Large intestine (tissue), 3 donors: ENCODE measurements at regions not wholly inside any gene's neighbourhood (a gene's known extent, or its start where the extent isn't known, plus 50 kb on each side); places are given as distances from the start of the nearest gene placed in this dataset.

Experiments used
- DNase-seq, 2 donors: peaks; one replicate each; pipeline versions ENCODE4 v3.0.0 to v3.0.0-alpha.2; 2013
- H3K27ac ChIP-seq: one replicate; pipeline ENCODE4 v1.5.1; 2013; ENCODE audit warnings: low read length
- H3K27me3 ChIP-seq: 2 replicates; pipeline ENCODE4 v1.6.1; 2013; ENCODE audit warnings: low read length; ENCODE audit not compliant: control insufficient read depth, insufficient read depth
- H3K36me3 ChIP-seq: 2 replicates; pipeline ENCODE4 v1.6.1; 2013; ENCODE audit warnings: low read length; ENCODE audit not compliant: control insufficient read depth, insufficient read depth
- H3K4me1 ChIP-seq: one replicate; pipeline ENCODE4 v1.6.1; 2013; ENCODE audit warnings: low read length; ENCODE audit not compliant: control insufficient read depth, insufficient read depth
- H3K4me3 ChIP-seq: one replicate; pipeline ENCODE4 v1.5.1; 2013; ENCODE audit warnings: low read length
- H3K9me3 ChIP-seq: one replicate; pipeline ENCODE4 v1.6.1; 2013; ENCODE audit warnings: mild to moderate bottlenecking, low read depth, low read length, moderate library complexity; ENCODE audit not compliant: control insufficient read depth
- WGBS: methylation state at CpG from one replicate; pipeline ENCODE4 v1.1.5; 2013; ENCODE audit warnings: low lambda C conversion rate; ENCODE audit not compliant: insufficient coverage; 5-methylcytosine and 5-hydroxymethylcytosine counted together

GRCh38 chr12:77746096-77746495 is 84.6 kb upstream of the NAV3 start:
- no peak overlapping the region for H3K4me3 ChIP-seq
- no peaks in the 10 kb centered on the region for H3K9me3 ChIP-seq
- peak; percentile 26 to 63 for DNase-seq
- WGBS: no CpG with 5 or more reads among the region's 3 CpGs
- H3K36me3 ChIP-seq: no peaks in the 10 kb centered on the region
- H3K27me3 ChIP-seq: no peaks in the 10 kb centered on the region
- H3K27ac ChIP-seq: no peak overlapping the region
- H3K4me1 ChIP-seq: no peaks in the 10 kb centered on the region

- no peak overlapping the region for H3K4me3 ChIP-seq
Observed at GRCh38 chr12:77745624-77746023, 85.1 kb upstream of the NAV3 start.

GRCh38 chr12:77742631-77743030 is 88.1 kb upstream of the NAV3 start:
- WGBS: 67% methylated on average over 1 of the region's 1 CpG
- H3K27me3 ChIP-seq: no peaks in the 10 kb centered on the region
- no peak for DNase-seq
- no peaks in the 10 kb centered on the region for H3K36me3 ChIP-seq
- no peak overlapping the region for H3K4me3 ChIP-seq
- no peaks in the 10 kb centered on the region for H3K4me1 ChIP-seq
- H3K27ac ChIP-seq: no peak overlapping the region
- H3K9me3 ChIP-seq: no peaks in the 10 kb centered on the region

More at GRCh38 chr12:77745624-77746023, 85.1 kb upstream of the NAV3 start:
- DNase-seq: no peak
- H3K4me1 ChIP-seq: no peaks in the 10 kb centered on the region
- no peaks in the 10 kb centered on the region for H3K9me3 ChIP-seq
- no peaks in the 10 kb centered on the region for H3K27me3 ChIP-seq
- no CpG with 5 or more reads among the region's 1 CpG for WGBS
- H3K36me3 ChIP-seq: no peaks in the 10 kb centered on the region
- no peak overlapping the region for H3K27ac ChIP-seq

GRCh38 chr12:77741974-77742517 is 88.6 kb upstream of the NAV3 start:
- H3K9me3 ChIP-seq: no peaks in the 10 kb centered on the region
- H3K4me1 ChIP-seq: no peaks in the 10 kb centered on the region
- H3K36me3 ChIP-seq: no peaks in the 10 kb centered on the region
- 89% methylated on average over 1 of the region's 1 CpG for WGBS
- no peak for DNase-seq
- H3K27ac ChIP-seq: no peak overlapping the region
- no peak overlapping the region for H3K4me3 ChIP-seq
- H3K27me3 ChIP-seq: no peaks in the 10 kb centered on the region

GRCh38 chr12:77736219-77736965 is 94.3 kb upstream of the NAV3 start:
- H3K4me1 ChIP-seq: no peaks in the 10 kb centered on the region
- no peaks in the 10 kb centered on the region for H3K27me3 ChIP-seq
- no peaks in the 10 kb centered on the region for H3K36me3 ChIP-seq
- no peak for DNase-seq
- H3K27ac ChIP-seq: no peak overlapping the region
- no CpG with 5 or more reads among the region's 6 CpGs for WGBS
- H3K9me3 ChIP-seq: no peaks in the 10 kb centered on the region
- H3K4me3 ChIP-seq: no peak overlapping the region

- Histone ChIP-seq H3K27ac (no peak overlapping the region), H3K4me1 (no peaks in the 10 kb centered on the region), H3K4me3 (no peak overlapping the region), H3K27me3 (no peaks in the 10 kb centered on the region), H3K9me3 (no peaks in the 10 kb centered on the region), H3K36me3 (no peaks in the 10 kb centered on the region)
- no peak for DNase-seq
- WGBS: 80% methylated on average over 3 of the region's 4 CpGs
Observed at GRCh38 chr12:77734214-77734883, 96.3 kb upstream of the NAV3 start.

- H3K36me3 ChIP-seq: no peaks in the 10 kb centered on the region
- DNase-seq: no peak
- H3K9me3 ChIP-seq: no peaks in the 10 kb centered on the region
- no peaks in the 10 kb centered on the region for H3K27me3 ChIP-seq
- no peak overlapping the region for H3K4me3 ChIP-seq
- WGBS: 67% methylated on average over 1 of the region's 2 CpGs
- H3K27ac ChIP-seq: no peak overlapping the region
- H3K4me1 ChIP-seq: no peaks in the 10 kb centered on the region
Observed at GRCh38 chr12:77728018-77728417, 102.7 kb upstream of the NAV3 start.

- 100% methylated on average over 3 of the region's 4 CpGs for WGBS
- no peak overlapping the region for H3K4me3 ChIP-seq
- H3K27me3 ChIP-seq: no peaks in the 10 kb centered on the region
- no peak for DNase-seq
- H3K36me3 ChIP-seq: no peaks in the 10 kb centered on the region
- H3K9me3 ChIP-seq: no peaks in the 10 kb centered on the region
- H3K4me1 ChIP-seq: no peaks in the 10 kb centered on the region
- H3K27ac ChIP-seq: no peak overlapping the region
Observed at GRCh38 chr12:77727442-77728001, 103.2 kb upstream of the NAV3 start.

- Histone ChIP-seq H3K27ac (no peak overlapping the region), H3K36me3 (no peaks in the 10 kb centered on the region), H3K27me3 (no peaks in the 10 kb centered on the region), H3K4me1 (no peaks in the 10 kb centered on the region), H3K4me3 (no peak overlapping the region), H3K9me3 (no peaks in the 10 kb centered on the region)
- DNase-seq: no peak
- 100% methylated on average over 1 of the region's 3 CpGs for WGBS
Observed at GRCh38 chr12:77725611-77726010, 105.1 kb upstream of the NAV3 start.

- Histone ChIP-seq H3K27me3 (no peaks in the 10 kb centered on the region), H3K9me3 (no peaks in the 10 kb centered on the region), H3K4me3 (no peak overlapping the region), H3K36me3 (no peaks in the 10 kb centered on the region), H3K27ac (no peak overlapping the region), H3K4me1 (no peaks in the 10 kb centered on the region)
- DNase-seq: peak; percentile 10 to 11
- WGBS: 83% methylated on average over 1 of the region's 1 CpG
Observed at GRCh38 chr12:77724367-77724957, 106.2 kb upstream of the NAV3 start.
